ENCODE measurements at regions not wholly inside any gene's neighbourhood (a gene's known extent, or its start where the extent isn't known, plus 50 kb on each side); places are given as distances from the start of the nearest gene placed in this dataset.
A peak's percentile ranks its signal among the peaks of the same experiment; 100 is the strongest.

DNA sequence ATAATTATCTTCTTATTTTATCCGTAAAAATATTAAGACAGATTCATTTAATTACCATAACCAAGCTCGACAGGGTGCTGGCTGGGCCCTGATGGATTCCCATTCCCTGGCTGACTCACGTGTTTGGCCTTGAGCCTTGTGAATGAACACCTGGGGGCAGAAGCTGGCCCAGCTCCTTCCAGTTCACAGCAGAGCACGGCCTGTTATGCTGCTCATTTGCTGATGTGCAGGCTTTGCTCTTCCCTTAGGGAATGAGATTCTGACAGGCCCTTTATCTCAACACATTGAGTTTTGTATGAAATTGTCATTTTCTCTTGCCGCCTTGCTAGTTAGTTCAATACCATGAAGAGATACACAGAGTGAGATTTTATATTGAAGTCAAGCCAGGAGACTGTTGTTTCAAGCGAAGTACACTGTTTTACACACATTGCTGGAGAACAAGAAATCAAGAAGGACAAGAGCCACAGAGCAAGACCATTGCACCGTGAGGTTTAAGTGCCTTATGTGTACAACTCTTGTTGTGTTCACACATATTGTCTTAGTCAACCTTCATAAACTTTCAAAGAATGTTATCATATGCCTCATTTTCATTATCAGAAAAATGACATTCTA, 1583.3 kb downstream of the STIM2 start:
- no peak overlapping the region for H3K27ac ChIP-seq (ENCODE audit: low read depth, low read length)
- H3K23ac ChIP-seq (ENCODE audit: low read length) = no peak overlapping the region
- no peak overlapping the region for H3K4me2 ChIP-seq (ENCODE audit: low read length)
- H3K4ac ChIP-seq (ENCODE audit: low read depth, low read length) = no peak overlapping the region
- H2BK5ac ChIP-seq (ENCODE audit: low read length) = no peak overlapping the region
- WGBS (ENCODE audit: extremely low coverage, insufficient coverage, low lambda C conversion rate) = no CpG with 5 or more reads among the region's 7 CpGs
- H3K27me3 ChIP-seq (ENCODE audit: insufficient read depth, low read length, poor library complexity) = no peaks in the 10 kb centered on the region
- H3K56ac ChIP-seq (ENCODE audit: low read length) = no peak overlapping the region
- no peaks in the 10 kb centered on the region for H3K36me3 ChIP-seq (ENCODE audit: control insufficient read depth, insufficient read depth, low read length)
- no peak overlapping the region for H3K18ac ChIP-seq (ENCODE audit: low read length)
- no peak overlapping the region for H3K9ac ChIP-seq (ENCODE audit: low read length)
- H2BK15ac ChIP-seq (replicated peaks; ENCODE audit: low read depth) = no peak overlapping the region
- DNase-seq = peak; percentile 82
- H4K5ac ChIP-seq (ENCODE audit: low read length) = no peak overlapping the region
- no peaks in the 10 kb centered on the region for H3K79me2 ChIP-seq (ENCODE audit: control insufficient read depth, insufficient read depth, low read length)
- H4K8ac ChIP-seq (ENCODE audit: low read depth, low read length) = no peak overlapping the region
- no peak overlapping the region for H3K4me3 ChIP-seq (ENCODE audit: low read length)
- H3K79me1 ChIP-seq (ENCODE audit: low read length) = no peaks in the 10 kb centered on the region
- H3K4me1 ChIP-seq (ENCODE audit: control insufficient read depth, low read depth, low read length) = no peaks in the 10 kb centered on the region
- no peak overlapping the region for H2AK5ac ChIP-seq (ENCODE audit: low read length)
- no peak overlapping the region for H2BK120ac ChIP-seq (ENCODE audit: low read depth, low read length)

DNA sequence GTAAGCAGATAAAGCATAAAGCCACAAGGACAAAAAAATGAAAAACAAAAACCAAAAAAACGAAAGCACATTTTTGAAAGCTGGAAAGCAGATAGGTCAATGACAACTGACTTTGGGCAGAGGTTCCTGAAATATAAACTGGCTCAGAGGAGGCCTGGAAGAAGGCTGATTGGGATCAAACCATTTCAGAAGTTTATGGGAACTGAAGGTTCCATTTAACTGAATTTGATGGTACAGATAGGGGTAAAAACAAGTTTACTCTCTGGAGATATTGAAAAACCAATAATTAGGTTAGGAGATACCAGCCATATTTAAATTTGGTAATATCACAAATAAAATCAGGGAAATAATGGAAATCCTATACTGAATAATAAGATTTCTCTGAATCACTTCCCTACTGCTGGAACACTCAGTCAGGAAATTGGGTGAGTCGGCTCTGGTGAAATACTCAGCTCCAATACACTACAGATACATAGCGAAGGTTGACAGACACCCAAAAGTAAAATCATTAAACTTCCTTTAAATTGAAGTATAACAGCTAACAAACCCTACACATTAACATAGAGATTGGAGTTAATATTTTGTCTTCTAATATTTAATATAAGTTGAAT, 1584.3 kb downstream of the STIM2 start:
- Histone ChIP-seq H3K4me2 (ENCODE audit: low read length) (no peak overlapping the region), H3K18ac (ENCODE audit: low read length) (no peak overlapping the region), H3K27me3 (ENCODE audit: insufficient read depth, low read length, poor library complexity) (no peaks in the 10 kb centered on the region), H3K4me3 (ENCODE audit: low read length) (no peak overlapping the region), H2BK120ac (ENCODE audit: low read depth, low read length) (no peak overlapping the region), H3K36me3 (ENCODE audit: control insufficient read depth, insufficient read depth, low read length) (no peaks in the 10 kb centered on the region), H3K56ac (ENCODE audit: low read length) (no peak overlapping the region), H3K79me2 (ENCODE audit: control insufficient read depth, insufficient read depth, low read length) (no peaks in the 10 kb centered on the region), H3K4me1 (ENCODE audit: control insufficient read depth, low read depth, low read length) (no peaks in the 10 kb centered on the region), H2BK15ac (replicated peaks; ENCODE audit: low read depth) (no peak overlapping the region), H3K79me1 (ENCODE audit: low read length) (no peaks in the 10 kb centered on the region), H3K9ac (ENCODE audit: low read length) (no peak overlapping the region), H3K27ac (ENCODE audit: low read depth, low read length) (no peak overlapping the region), H3K23ac (ENCODE audit: low read length) (no peak overlapping the region), H2BK5ac (ENCODE audit: low read length) (no peak overlapping the region), H3K4ac (ENCODE audit: low read depth, low read length) (no peak overlapping the region), H4K8ac (ENCODE audit: low read depth, low read length) (no peak overlapping the region), H4K5ac (ENCODE audit: low read length) (no peak overlapping the region), H2AK5ac (ENCODE audit: low read length) (no peak overlapping the region)
- DNase-seq = no peak
- no CpG with 5 or more reads among the region's 3 CpGs for WGBS (ENCODE audit: extremely low coverage, insufficient coverage, low lambda C conversion rate)

DNA sequence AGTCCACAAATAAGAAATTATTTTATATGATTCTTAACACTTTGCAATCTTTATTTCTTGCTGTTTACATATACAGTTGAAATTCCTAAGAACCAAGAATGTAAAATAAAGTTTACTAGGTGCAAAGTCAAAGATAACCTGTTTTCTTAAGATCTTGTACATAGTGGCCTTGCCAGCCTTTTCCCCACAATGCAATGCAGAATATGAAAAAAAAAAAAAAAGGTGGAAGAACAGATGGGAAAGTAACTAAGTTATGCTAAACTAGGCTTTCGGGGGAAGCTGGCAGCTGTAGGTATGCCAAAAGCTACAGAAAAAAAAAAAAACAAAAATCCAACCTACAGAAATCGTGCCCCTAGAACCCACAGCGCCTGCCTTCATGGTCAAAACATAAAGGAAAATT, 1588.4 kb downstream of the STIM2 start:
- H3K9ac ChIP-seq (ENCODE audit: low read length) = no peak overlapping the region
- H2BK15ac ChIP-seq (replicated peaks; ENCODE audit: low read depth) = no peak overlapping the region
- DNase-seq = no peak
- no peak overlapping the region for H2BK120ac ChIP-seq (ENCODE audit: low read depth, low read length)
- no peak overlapping the region for H3K27ac ChIP-seq (ENCODE audit: low read depth, low read length)
- H4K8ac ChIP-seq (ENCODE audit: low read depth, low read length) = no peak overlapping the region
- H3K4me3 ChIP-seq (ENCODE audit: low read length) = no peak overlapping the region
- no peak overlapping the region for H3K56ac ChIP-seq (ENCODE audit: low read length)
- H3K18ac ChIP-seq (ENCODE audit: low read length) = no peak overlapping the region
- no peak overlapping the region for H3K4ac ChIP-seq (ENCODE audit: low read depth, low read length)
- H2AK5ac ChIP-seq (ENCODE audit: low read length) = no peak overlapping the region
- H3K23ac ChIP-seq (ENCODE audit: low read length) = no peak overlapping the region
- H3K79me2 ChIP-seq (ENCODE audit: control insufficient read depth, insufficient read depth, low read length) = no peaks in the 10 kb centered on the region
- no peak overlapping the region for H3K4me2 ChIP-seq (ENCODE audit: low read length)
- no peaks in the 10 kb centered on the region for H3K4me1 ChIP-seq (ENCODE audit: control insufficient read depth, low read depth, low read length)
- no peaks in the 10 kb centered on the region for H3K36me3 ChIP-seq (ENCODE audit: control insufficient read depth, insufficient read depth, low read length)
- H3K27me3 ChIP-seq (ENCODE audit: insufficient read depth, low read length, poor library complexity) = no peaks in the 10 kb centered on the region
- H4K5ac ChIP-seq (ENCODE audit: low read length) = no peak overlapping the region
- H2BK5ac ChIP-seq (ENCODE audit: low read length) = no peak overlapping the region
- WGBS (ENCODE audit: extremely low coverage, insufficient coverage, low lambda C conversion rate) = no CpG with 5 or more reads among the region's 3 CpGs
- H3K79me1 ChIP-seq (ENCODE audit: low read length) = no peaks in the 10 kb centered on the region

DNA sequence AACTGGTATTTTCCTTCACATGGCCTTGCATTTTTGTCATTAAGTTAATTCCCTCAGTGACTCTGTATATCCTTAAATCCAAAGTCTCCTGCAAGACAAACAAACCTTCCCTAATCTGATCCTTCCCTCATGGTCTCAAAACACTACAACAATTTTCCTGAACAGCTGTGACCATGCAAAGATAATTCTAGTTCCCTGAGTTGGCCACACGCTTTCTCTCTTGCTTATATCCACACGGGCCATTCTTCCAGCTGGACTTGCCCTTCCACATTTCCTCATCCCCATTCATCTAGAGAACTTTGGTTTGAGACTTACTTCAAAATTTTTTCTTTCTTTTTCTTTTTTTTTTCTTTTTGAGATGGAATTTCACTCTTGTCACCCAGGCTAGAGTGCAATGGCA, 1590.7 kb downstream of the STIM2 start:
- no CpG with 5 or more reads among the region's 2 CpGs for WGBS (ENCODE audit: extremely low coverage, insufficient coverage, low lambda C conversion rate)
- Histone ChIP-seq H3K9ac (ENCODE audit: low read length) (no peak overlapping the region), H3K27ac (ENCODE audit: low read depth, low read length) (no peak overlapping the region), H3K36me3 (ENCODE audit: control insufficient read depth, insufficient read depth, low read length) (no peaks in the 10 kb centered on the region), H3K56ac (ENCODE audit: low read length) (no peak overlapping the region), H2BK15ac (replicated peaks; ENCODE audit: low read depth) (no peak overlapping the region), H3K4me2 (ENCODE audit: low read length) (no peak overlapping the region), H2BK120ac (ENCODE audit: low read depth, low read length) (no peak overlapping the region), H3K4me3 (ENCODE audit: low read length) (no peak overlapping the region), H2BK5ac (ENCODE audit: low read length) (no peak overlapping the region), H3K4ac (ENCODE audit: low read depth, low read length) (no peak overlapping the region), H3K79me2 (ENCODE audit: control insufficient read depth, insufficient read depth, low read length) (no peaks in the 10 kb centered on the region), H4K8ac (ENCODE audit: low read depth, low read length) (no peak overlapping the region), H3K79me1 (ENCODE audit: low read length) (no peaks in the 10 kb centered on the region), H3K23ac (ENCODE audit: low read length) (no peak overlapping the region), H3K27me3 (ENCODE audit: insufficient read depth, low read length, poor library complexity) (no peaks in the 10 kb centered on the region), H3K18ac (ENCODE audit: low read length) (no peak overlapping the region), H2AK5ac (ENCODE audit: low read length) (no peak overlapping the region), H4K5ac (ENCODE audit: low read length) (no peak overlapping the region), H3K4me1 (ENCODE audit: control insufficient read depth, low read depth, low read length) (no peaks in the 10 kb centered on the region)
- DNase-seq = no peak

DNA sequence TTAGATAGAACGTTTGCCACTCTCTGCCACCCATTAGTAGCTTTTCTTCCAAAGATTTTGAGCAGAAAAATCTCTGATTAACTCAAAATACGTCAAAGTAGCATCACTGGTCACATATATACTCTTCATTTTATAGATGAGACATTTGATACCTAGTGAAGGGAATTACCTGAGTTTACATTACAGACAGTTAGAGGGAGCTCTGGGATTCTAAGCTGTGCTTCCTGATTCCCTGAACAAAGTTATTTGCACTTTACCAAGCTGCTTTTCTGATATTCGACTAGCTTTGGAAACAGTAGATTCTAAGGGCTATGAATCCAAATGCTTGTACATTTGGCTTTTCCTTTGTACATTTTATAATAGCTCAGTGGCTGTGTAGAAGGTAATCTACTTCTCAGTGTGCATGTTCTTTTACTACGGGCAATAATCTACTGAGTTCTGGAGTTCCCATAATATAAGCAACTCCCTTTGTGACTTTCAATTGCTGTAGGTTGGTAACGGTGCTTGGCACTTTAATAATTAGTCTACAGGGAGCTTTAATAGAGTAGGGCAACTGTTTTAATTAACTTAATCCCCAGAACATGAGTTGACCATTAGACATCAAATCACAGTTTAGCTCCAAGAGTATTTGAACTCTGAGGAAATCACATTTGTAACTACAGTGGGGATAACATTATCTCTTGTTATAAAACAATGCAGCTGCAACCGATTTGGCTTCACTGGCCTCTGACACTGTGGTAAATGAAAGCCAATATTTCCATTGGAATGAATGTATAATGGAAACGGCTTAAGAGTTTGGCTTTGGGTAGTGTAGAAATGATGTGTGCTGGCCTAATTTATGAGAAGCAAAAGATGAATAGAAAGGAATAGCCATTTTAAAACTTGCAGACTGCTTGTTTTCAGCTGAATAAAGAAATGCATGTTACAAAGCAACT, 1602.4 kb downstream of the STIM2 start:
- Histone ChIP-seq H3K18ac (ENCODE audit: low read length) (no peak overlapping the region), H3K4me2 (ENCODE audit: low read length) (no peak overlapping the region), H4K8ac (ENCODE audit: low read depth, low read length) (no peak overlapping the region), H4K5ac (ENCODE audit: low read length) (no peak overlapping the region), H2BK120ac (ENCODE audit: low read depth, low read length) (no peak overlapping the region), H3K27ac (ENCODE audit: low read depth, low read length) (no peak overlapping the region), H3K36me3 (ENCODE audit: control insufficient read depth, insufficient read depth, low read length) (no peaks in the 10 kb centered on the region), H3K23ac (ENCODE audit: low read length) (no peak overlapping the region), H3K4me1 (ENCODE audit: control insufficient read depth, low read depth, low read length) (no peaks in the 10 kb centered on the region), H3K4me3 (ENCODE audit: low read length) (no peak overlapping the region), H3K27me3 (ENCODE audit: insufficient read depth, low read length, poor library complexity) (no peaks in the 10 kb centered on the region), H2BK15ac (replicated peaks; ENCODE audit: low read depth) (no peak overlapping the region), H2BK5ac (ENCODE audit: low read length) (no peak overlapping the region), H3K79me2 (ENCODE audit: control insufficient read depth, insufficient read depth, low read length) (no peaks in the 10 kb centered on the region), H2AK5ac (ENCODE audit: low read length) (no peak overlapping the region), H3K4ac (ENCODE audit: low read depth, low read length) (no peak overlapping the region), H3K9ac (ENCODE audit: low read length) (no peak overlapping the region), H3K56ac (ENCODE audit: low read length) (no peak overlapping the region), H3K79me1 (ENCODE audit: low read length) (no peaks in the 10 kb centered on the region)
- peak; percentile 27 for DNase-seq
- no CpG with 5 or more reads among the region's 7 CpGs for WGBS (ENCODE audit: extremely low coverage, insufficient coverage, low lambda C conversion rate)

Data from mesendoderm (in vitro differentiated cells).